Thyroid gland (tissue), 4 donors: ENCODE measurements at regions not wholly inside any gene's neighbourhood (a gene's known extent, or its start where the extent isn't known, plus 50 kb on each side); places are given as distances from the start of the nearest gene placed in this dataset.

ENCODE experiments used
- CTCF ChIP-seq, 6 experiments: fragments of 200-600 bp in 3 of 6; fragments of 450-650 bp in 3 of 6; sonication (generic) in 3 of 6; IDR thresholded peaks; one replicate each; pipeline ENCODE4 v1.5.1; 2016 to 2019; ENCODE audit warnings: antibody characterized with exemption in 6 of 6, mild to moderate bottlenecking in 2 of 6, inconsistent platforms in 1 of 6, moderate library complexity in 1 of 6
- POLR2A ChIP-seq, 2 donors: fragments of 450-650 bp; IDR thresholded peaks; one replicate each; pipeline ENCODE4 v1.6.1; 2017; ENCODE audit warnings: antibody characterized with exemption in 2 of 2, mild to moderate bottlenecking in 2 of 2, moderate library complexity in 1 of 2

GRCh38 chr11:93049740-93050139 is 80.3 kb downstream of the MTNR1B start:
- TF ChIP-seq POLR2A (IDR thresholded peaks at IDR 0.05) (no peak), CTCF (IDR thresholded peaks at IDR 0.05) (no peak)
